T-helper 1 cell treated with Interleukin-12 subunit alpha and Interleukin-12 subunit beta and Interleukin-4 antibody, amounts not matched to agents 30 μg/mL and 1 μg/mL, for 36 hours (primary cell): ENCODE measurements at regions not wholly inside any gene's neighbourhood (a gene's known extent, or its start where the extent isn't known, plus 50 kb on each side); places are given as distances from the start of the nearest gene placed in this dataset.
"Not testable (repeated sequence)": the region's sequence is repeated elsewhere in the genome, so short reads cannot be mapped to it uniquely, and the experiment has no call there.

ENCODE experiments used
- H3K27ac Mint-ChIP-seq: one replicate; pipeline ENCODE4 v1.8.0; 2021; ENCODE audit warnings: mild to moderate bottlenecking, mixed read lengths
- H3K27me3 Mint-ChIP-seq: one replicate; pipeline ENCODE4 v1.8.0; 2021; ENCODE audit warnings: low read depth, mixed read lengths
- H3K36me3 Mint-ChIP-seq: one replicate; pipeline ENCODE4 v1.8.0; 2021; ENCODE audit warnings: low read depth, mixed read lengths
- H3K4me1 Mint-ChIP-seq: one replicate; pipeline ENCODE4 v1.8.0; 2021; ENCODE audit warnings: low read depth, mixed read lengths
- H3K4me3 Mint-ChIP-seq: one replicate; pipeline ENCODE4 v1.8.0; 2021; ENCODE audit warnings: mild to moderate bottlenecking, moderate library complexity, mixed read lengths
- H3K9me3 Mint-ChIP-seq: one replicate; pipeline ENCODE4 v1.8.0; 2021; ENCODE audit warnings: mixed read lengths

DNA sequence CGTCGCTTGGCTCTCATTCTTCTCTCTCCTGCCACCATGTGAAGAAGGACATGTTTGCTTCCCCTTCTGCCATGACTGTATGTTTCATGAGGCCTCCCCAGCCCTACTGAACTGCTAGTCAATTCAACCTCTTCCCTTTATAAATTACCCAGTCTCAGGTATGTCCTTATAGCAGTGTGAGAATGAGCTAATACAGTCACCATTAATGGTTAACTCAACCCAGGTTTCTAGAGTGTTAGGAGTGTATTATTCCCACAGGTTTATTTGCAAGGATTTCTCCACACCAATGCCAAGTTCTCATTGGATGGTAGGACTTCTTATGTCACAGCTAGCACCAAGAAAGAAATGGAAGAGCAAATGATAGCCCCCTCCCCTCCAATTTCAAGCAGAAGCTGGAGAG is 71.9 kb downstream of the DYNAP start:
- peaks cover 10% of the 10 kb centered on the region for H3K27me3 Mint-ChIP-seq
- H3K4me3 Mint-ChIP-seq, result no peak overlapping the region
- H3K27ac Mint-ChIP-seq, result no peak overlapping the region
- H3K4me1 Mint-ChIP-seq, result no peaks in the 10 kb centered on the region
- no peaks in the 10 kb centered on the region for H3K36me3 Mint-ChIP-seq
- H3K9me3 Mint-ChIP-seq, result peaks cover 8% of the 10 kb centered on the region

- not testable (repeated sequence) for H3K36me3 Mint-ChIP-seq, H3K4me3 Mint-ChIP-seq, H3K27ac Mint-ChIP-seq, H3K9me3 Mint-ChIP-seq, H3K4me1 Mint-ChIP-seq, H3K27me3 Mint-ChIP-seq
Measured at GRCh38 chr18:54669701-54670100, 78.7 kb downstream of the DYNAP start.

DNA sequence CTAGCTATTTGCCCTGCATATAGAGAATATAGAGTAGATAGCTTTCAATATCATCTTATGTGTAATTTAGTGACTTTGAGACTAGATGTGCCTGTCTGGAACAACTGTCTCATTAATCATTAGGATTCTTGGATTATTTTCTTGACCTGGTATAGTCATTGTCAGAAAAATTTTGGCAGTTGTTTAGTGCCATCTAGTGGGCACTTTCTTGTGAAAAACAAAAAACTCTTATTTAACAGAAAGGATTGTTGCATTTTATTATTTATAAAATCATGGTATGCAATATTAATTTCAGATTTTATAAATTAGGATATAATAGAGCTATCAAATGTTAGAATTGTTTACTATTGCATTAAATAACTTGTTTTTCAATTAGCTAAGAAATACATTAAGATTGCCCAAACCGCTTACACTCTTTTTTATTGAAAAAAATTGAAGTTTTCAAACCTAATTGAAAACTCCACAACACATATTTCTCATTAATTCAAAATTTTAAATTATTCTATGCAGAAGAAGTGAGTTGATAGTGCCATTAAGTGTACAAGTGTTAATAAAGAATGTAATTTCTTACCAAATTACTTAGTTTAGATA is 80.3 kb downstream of the DYNAP start:
- Mint-ChIP-seq H3K27ac (no peak overlapping the region), H3K4me3 (no peak overlapping the region), H3K27me3 (peaks cover 7% of the 10 kb centered on the region), H3K36me3 (no peaks in the 10 kb centered on the region), H3K9me3 (no peaks in the 10 kb centered on the region), H3K4me1 (no peaks in the 10 kb centered on the region)

DNA sequence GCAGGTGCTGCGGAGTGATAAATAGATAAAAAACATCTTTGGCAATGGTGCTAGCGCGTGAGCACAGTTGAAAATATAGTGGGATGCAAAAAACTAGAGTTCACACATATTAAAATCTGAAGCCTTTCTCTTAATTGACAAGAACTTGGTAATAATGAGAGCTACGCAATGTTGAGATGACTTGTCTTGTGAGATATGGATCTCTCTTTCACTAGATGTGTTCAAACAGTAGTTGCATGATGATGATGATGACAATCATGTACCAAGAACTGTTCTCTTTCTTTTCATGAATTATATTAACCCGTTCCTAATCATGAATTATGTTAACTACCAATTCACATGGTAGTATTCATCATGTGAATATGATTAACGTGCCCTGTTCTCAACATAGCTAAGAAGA is 81.1 kb downstream of the DYNAP start:
- Mint-ChIP-seq H3K27me3 (peaks cover 5% of the 10 kb centered on the region), H3K4me1 (no peaks in the 10 kb centered on the region), H3K4me3 (no peak overlapping the region), H3K36me3 (no peaks in the 10 kb centered on the region), H3K27ac (no peak overlapping the region), H3K9me3 (no peaks in the 10 kb centered on the region)

- no peak overlapping the region for H3K27ac Mint-ChIP-seq
- H3K4me3 Mint-ChIP-seq, result no peak overlapping the region
- no peaks in the 10 kb centered on the region for H3K36me3 Mint-ChIP-seq
- H3K9me3 Mint-ChIP-seq, result no peaks in the 10 kb centered on the region
- no peaks in the 10 kb centered on the region for H3K4me1 Mint-ChIP-seq
- H3K27me3 Mint-ChIP-seq, result no peaks in the 10 kb centered on the region
Measured at GRCh38 chr18:54672846-54673475, 81.9 kb downstream of the DYNAP start.

DNA sequence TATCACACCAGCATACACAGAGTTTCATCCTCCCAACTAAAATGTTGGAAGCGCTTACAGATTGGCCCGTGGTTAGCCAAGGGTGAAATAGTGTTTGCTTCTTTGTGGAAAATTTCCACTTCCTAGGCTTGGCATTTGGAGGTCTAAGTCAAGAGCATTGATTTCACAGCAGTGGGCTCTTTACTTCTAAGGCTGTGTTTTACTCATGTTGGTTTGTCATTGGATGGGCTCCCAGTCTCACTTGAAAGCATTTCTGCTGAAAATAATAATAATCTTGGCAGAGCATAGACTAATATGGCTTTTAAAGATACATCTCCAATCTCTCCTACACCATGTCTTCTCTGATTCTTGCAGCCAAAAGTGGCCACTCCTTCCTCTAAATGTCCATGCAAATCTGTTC is 82.9 kb downstream of the DYNAP start:
- Mint-ChIP-seq H3K27me3 (no peaks in the 10 kb centered on the region), H3K36me3 (no peaks in the 10 kb centered on the region), H3K27ac (no peak overlapping the region), H3K4me1 (no peaks in the 10 kb centered on the region), H3K4me3 (no peak overlapping the region), H3K9me3 (no peaks in the 10 kb centered on the region)

DNA sequence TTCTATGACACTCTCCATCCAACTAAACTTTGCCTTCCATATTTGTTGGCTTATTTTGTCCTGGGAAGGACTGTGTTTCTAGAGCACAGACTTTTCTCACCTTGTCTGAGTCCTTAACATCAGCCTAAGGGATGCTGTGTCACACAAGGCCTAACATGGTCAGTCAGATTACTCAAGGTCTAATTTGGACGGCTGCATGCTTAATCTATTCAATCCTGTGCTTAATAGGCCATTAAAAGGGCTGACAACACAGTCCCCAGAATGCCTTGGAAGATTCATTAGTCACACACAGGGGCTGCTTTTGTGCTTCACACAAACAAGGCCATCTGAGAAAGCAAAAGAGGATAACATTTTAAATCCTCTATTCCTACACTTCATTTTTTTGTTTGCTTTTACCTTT is 84.0 kb downstream of the DYNAP start:
- H3K36me3 Mint-ChIP-seq, result no peaks in the 10 kb centered on the region

GRCh38 chr18:54679318-54680149 is 88.5 kb downstream of the DYNAP start:
- no peaks in the 10 kb centered on the region for H3K36me3 Mint-ChIP-seq
- no peak overlapping the region for H3K4me3 Mint-ChIP-seq
- H3K9me3 Mint-ChIP-seq, result no peaks in the 10 kb centered on the region
- no peak overlapping the region for H3K27ac Mint-ChIP-seq
- H3K27me3 Mint-ChIP-seq, result peaks cover 22% of the 10 kb centered on the region
- H3K4me1 Mint-ChIP-seq, result peaks cover 4% of the 10 kb centered on the region

More for the DNA sequence above, 84.0 kb downstream of the DYNAP start:
- peaks cover 5% of the 10 kb centered on the region for H3K27me3 Mint-ChIP-seq
- H3K4me1 Mint-ChIP-seq, result peaks cover 4% of the 10 kb centered on the region
- no peak overlapping the region for H3K4me3 Mint-ChIP-seq
- no peaks in the 10 kb centered on the region for H3K9me3 Mint-ChIP-seq
- H3K27ac Mint-ChIP-seq, result no peak overlapping the region

DNA sequence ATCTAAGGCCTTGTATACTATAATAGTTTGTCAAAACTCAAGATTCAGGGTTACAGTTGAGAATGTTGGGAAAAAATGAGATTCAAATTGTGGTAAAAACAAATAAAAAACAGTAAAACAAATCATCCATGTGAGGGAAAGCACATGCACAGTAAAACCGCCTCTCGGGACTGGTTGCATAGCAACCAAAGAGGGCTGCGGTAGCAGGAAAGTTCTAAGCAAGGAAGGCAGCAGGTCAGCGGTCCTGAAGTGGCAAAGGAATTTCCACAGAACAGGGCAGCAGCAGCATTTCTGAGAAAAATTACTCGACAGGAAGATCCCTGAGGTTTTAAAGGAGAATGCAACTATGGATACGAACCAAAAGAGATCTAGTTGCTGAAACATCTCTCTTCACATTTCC is 93.7 kb downstream of the DYNAP start:
- peaks cover 3% of the 10 kb centered on the region for H3K4me1 Mint-ChIP-seq
- no peak overlapping the region for H3K4me3 Mint-ChIP-seq
- H3K27me3 Mint-ChIP-seq, result peaks cover 31% of the 10 kb centered on the region
- H3K27ac Mint-ChIP-seq, result no peak overlapping the region
- H3K9me3 Mint-ChIP-seq, result no peaks in the 10 kb centered on the region
- H3K36me3 Mint-ChIP-seq, result no peaks in the 10 kb centered on the region

DNA sequence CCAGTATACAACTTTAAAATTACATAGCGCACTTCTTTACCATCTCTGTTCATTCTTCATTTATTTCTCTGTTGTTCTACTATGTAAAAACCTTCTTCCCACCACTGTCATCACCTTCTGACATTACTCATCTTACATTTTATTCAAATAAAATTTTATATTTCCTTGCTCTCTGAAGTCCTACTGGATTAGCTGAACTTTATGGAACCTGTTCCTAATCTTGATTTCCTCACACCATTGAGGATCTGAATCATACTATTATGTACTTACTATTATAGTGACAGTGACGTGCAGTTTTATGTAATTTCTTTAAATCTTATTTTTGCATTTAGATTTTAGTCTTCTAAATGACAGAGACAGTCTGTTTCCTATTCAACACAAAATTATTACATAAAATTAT is 98.3 kb downstream of the DYNAP start:
- H3K4me1 Mint-ChIP-seq, result peaks cover 3% of the 10 kb centered on the region
- H3K27me3 Mint-ChIP-seq, result peaks cover 49% of the 10 kb centered on the region
- no peak overlapping the region for H3K4me3 Mint-ChIP-seq
- H3K36me3 Mint-ChIP-seq, result no peaks in the 10 kb centered on the region
- H3K27ac Mint-ChIP-seq, result no peak overlapping the region
- H3K9me3 Mint-ChIP-seq, result no peaks in the 10 kb centered on the region

- Mint-ChIP-seq H3K36me3 (no peaks in the 10 kb centered on the region), H3K9me3 (no peaks in the 10 kb centered on the region), H3K4me1 (no peaks in the 10 kb centered on the region)
Measured at GRCh38 chr18:54690198-54690597, 99.2 kb downstream of the DYNAP start.

GRCh38 chr18:54692463-54692862 is 101.4 kb downstream of the DYNAP start:
- Mint-ChIP-seq H3K27me3 (peaks cover 47% of the 10 kb centered on the region), H3K27ac (no peak overlapping the region), H3K36me3 (no peaks in the 10 kb centered on the region), H3K4me1 (no peaks in the 10 kb centered on the region), H3K4me3 (no peak overlapping the region), H3K9me3 (no peaks in the 10 kb centered on the region)

More at GRCh38 chr18:54690198-54690597, 99.2 kb downstream of the DYNAP start:
- H3K27me3 Mint-ChIP-seq, result peaks cover 48% of the 10 kb centered on the region
- no peak overlapping the region for H3K4me3 Mint-ChIP-seq
- no peak overlapping the region for H3K27ac Mint-ChIP-seq

- Mint-ChIP-seq H3K36me3 (no peaks in the 10 kb centered on the region), H3K27ac (no peak overlapping the region), H3K9me3 (no peaks in the 10 kb centered on the region), H3K27me3 (peaks cover 38% of the 10 kb centered on the region), H3K4me3 (no peak overlapping the region), H3K4me1 (no peaks in the 10 kb centered on the region)
Measured at GRCh38 chr18:54696616-54697293, 105.7 kb downstream of the DYNAP start.

GRCh38 chr18:54700580-54700979 is 109.5 kb downstream of the DYNAP start:
- Mint-ChIP-seq H3K9me3 (no peaks in the 10 kb centered on the region), H3K27me3 (peaks cover 23% of the 10 kb centered on the region), H3K4me3 (no peak overlapping the region), H3K4me1 (no peaks in the 10 kb centered on the region), H3K27ac (no peak overlapping the region), H3K36me3 (no peaks in the 10 kb centered on the region)
